Neural cell (in vitro differentiated cells): ENCODE measurements at regions not wholly inside any gene's neighbourhood (a gene's known extent, or its start where the extent isn't known, plus 50 kb on each side); places are given as distances from the start of the nearest gene placed in this dataset.

Experiments
- H2AFZ ChIP-seq: fragments of 200-600, 300-800 bp; sonication (generic), shearing (Covaris generic); 2 replicates; pipeline ENCODE4 v1.6.0; 2014; ENCODE audit warnings: low read depth, mild to moderate bottlenecking, antibody characterized with exemption, low read length, moderate library complexity
- H3F3A ChIP-seq: fragments of 200-600 bp; shearing (Covaris generic); 2 replicates; pipeline ENCODE4 v1.6.1; 2016; ENCODE audit warnings: mild to moderate bottlenecking, moderate library complexity, mixed read lengths, antibody characterized with exemption, low read length; ENCODE audit not compliant: insufficient read depth, poor library complexity, severe bottlenecking
- H3K27ac ChIP-seq: fragments of 200-600, 300-800 bp; sonication (generic), shearing (Covaris generic); 2 replicates; pipeline ENCODE4 v1.5.1; 2014; ENCODE audit warnings: mild to moderate bottlenecking, low read length, moderate library complexity
- H3K27me3 ChIP-seq: fragments of 300-800, 200-600 bp; sonication (generic), shearing (Covaris generic); 2 replicates; pipeline ENCODE4 v1.6.0; 2014; ENCODE audit warnings: mild to moderate bottlenecking, low read depth, low read length, moderate library complexity; ENCODE audit not compliant: insufficient read depth
- H3K36me3 ChIP-seq: fragments of 300-800, 200-600 bp; sonication (generic), shearing (Covaris generic); 2 replicates; pipeline ENCODE4 v1.5.1; 2014; ENCODE audit warnings: mild to moderate bottlenecking, antibody characterized with exemption, low read length, moderate library complexity; ENCODE audit not compliant: insufficient read depth
- H3K4me2 ChIP-seq: fragments of 300-800, 200-600 bp; sonication (generic), shearing (Covaris generic); 2 replicates; pipeline ENCODE4 v1.6.0; 2014; ENCODE audit warnings: mild to moderate bottlenecking, low read length
- H3K4me3 ChIP-seq: fragments of 300-800, 200-600 bp; sonication (generic), shearing (Covaris generic); 2 replicates; pipeline ENCODE4 v1.5.1; 2014; ENCODE audit warnings: mild to moderate bottlenecking, low read length, moderate library complexity
- H3K79me2 ChIP-seq: fragments of 200-600 bp; shearing (Covaris generic); replicated peaks from 2 replicates; pipeline ENCODE4 v1.6.0; 2014; ENCODE audit warnings: mild to moderate bottlenecking, low read length, moderate library complexity; ENCODE audit not compliant: insufficient read depth
- H3K9ac ChIP-seq: fragments of 300-800, 200-600 bp; sonication (generic), shearing (Covaris generic); 2 replicates; pipeline ENCODE4 v1.6.1; 2016; ENCODE audit warnings: mild to moderate bottlenecking, low read length, mixed read lengths
- H3K9me2 ChIP-seq: fragments of 200-600 bp; shearing (Covaris generic); 2 replicates; pipeline ENCODE4 v1.6.1; 2016; ENCODE audit warnings: mild to moderate bottlenecking, low read length, mixed read lengths; ENCODE audit not compliant: insufficient read depth
- H3K9me3 ChIP-seq: fragments of 200-600, 300-800 bp; sonication (generic), shearing (Covaris generic); 2 replicates; pipeline ENCODE4 v1.6.1; 2016; ENCODE audit warnings: mild to moderate bottlenecking, mixed run types, low read length, moderate library complexity, mixed read lengths
- H4K20me1 ChIP-seq: fragments of 200-600 bp; shearing (Covaris generic); 2 replicates; pipeline ENCODE4 v1.6.1; 2016; ENCODE audit warnings: mild to moderate bottlenecking, mixed run types; ENCODE audit not compliant: insufficient read depth
- EP300 ChIP-seq: fragments of 450-650 bp; conservative IDR thresholded peaks from 2 replicates; pipeline ENCODE4 v1.6.1; 2014; ENCODE audit warnings: antibody characterized with exemption, mild to moderate bottlenecking, moderate library complexity; ENCODE audit not compliant: poor library complexity, severe bottlenecking
- EZH2 ChIP-seq: fragments of 200-600, 300-800 bp; shearing (Covaris generic), sonication (generic); IDR thresholded peaks from 2 replicates; pipeline ENCODE4 v1.6.1; 2014; ENCODE audit warnings: antibody characterized with exemption, low read length, borderline replicate concordance, mild to moderate bottlenecking; ENCODE audit not compliant: insufficient read depth, poor library complexity, severe bottlenecking
- MXI1 ChIP-seq: fragments of 450-650 bp; conservative IDR thresholded peaks from 2 replicates; pipeline ENCODE4 v1.6.1; 2014; ENCODE audit warnings: antibody characterized with exemption, mild to moderate bottlenecking; ENCODE audit not compliant: poor library complexity, severe bottlenecking
- POLR2AphosphoS5 ChIP-seq: IDR thresholded peaks from 2 replicates; pipeline ENCODE4 v1.6.1; 2012
- RAD21 ChIP-seq: fragments of 450-650 bp; conservative IDR thresholded peaks from 2 replicates; pipeline ENCODE4 v1.6.1; 2014; ENCODE audit warnings: antibody characterized with exemption, mild to moderate bottlenecking, moderate library complexity
- SMC3 ChIP-seq: fragments of 450-650 bp; conservative IDR thresholded peaks from 2 replicates; pipeline ENCODE4 v1.6.1; 2014; ENCODE audit warnings: antibody characterized with exemption, mild to moderate bottlenecking, moderate library complexity; ENCODE audit not compliant: poor library complexity
- TAF1 ChIP-seq: IDR thresholded peaks from 2 replicates; pipeline ENCODE4 v1.6.1; 2012; ENCODE audit warnings: low read depth
- TF ChIP-seq, protein P1 (sequence below): IDR thresholded peaks from 2 replicates; pipeline ENCODE4 v1.6.1; 2012; ENCODE audit warnings: borderline replicate concordance
- TF ChIP-seq, protein P2 (sequence below): fragments of 450-650 bp; IDR thresholded peaks from 2 replicates; pipeline ENCODE4 v1.5.1; 2014; ENCODE audit warnings: antibody characterized with exemption, mild to moderate bottlenecking, moderate library complexity; ENCODE audit not compliant: poor library complexity, severe bottlenecking

DNA sequence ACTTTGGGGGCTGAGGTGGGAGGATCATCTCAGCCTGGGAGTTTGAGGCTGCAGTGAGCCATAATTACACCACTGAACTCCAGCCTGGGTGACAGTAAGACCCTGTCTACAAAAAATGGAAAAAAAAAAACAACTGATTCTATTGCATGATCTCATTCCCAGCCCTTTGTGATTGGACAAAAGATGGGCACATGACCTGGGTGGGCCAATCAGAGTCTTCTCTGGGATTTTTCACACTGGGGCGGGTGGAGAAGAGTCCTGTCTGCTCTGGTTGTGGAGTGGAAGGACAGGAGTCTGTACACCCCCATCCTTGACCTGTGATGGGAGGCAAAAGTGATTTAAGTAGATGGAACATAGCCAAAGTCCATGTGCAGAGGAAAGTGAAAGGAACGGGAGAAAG, 170.5 kb downstream of the UQCRFS1 start:
- H3K4me3 ChIP-seq = no peak overlapping the region
- no peaks in the 10 kb centered on the region for H4K20me1 ChIP-seq
- H3K27me3 ChIP-seq = no peaks in the 10 kb centered on the region
- H3F3A ChIP-seq = no peaks in the 10 kb centered on the region
- no peaks in the 10 kb centered on the region for H3K79me2 ChIP-seq
- H3K27ac ChIP-seq = no peak overlapping the region
- no peak overlapping the region for H3K4me2 ChIP-seq
- no peak overlapping the region for H3K9ac ChIP-seq
- no peaks in the 10 kb centered on the region for H3K9me3 ChIP-seq
- TF ChIP-seq RAD21 = no peak
- no peak for TF ChIP-seq POLR2AphosphoS5
- no peak for TF ChIP-seq TAF1
- TF ChIP-seq SMC3 = no peak
- no peak for TF ChIP-seq EZH2
- TF ChIP-seq, protein P1, sequence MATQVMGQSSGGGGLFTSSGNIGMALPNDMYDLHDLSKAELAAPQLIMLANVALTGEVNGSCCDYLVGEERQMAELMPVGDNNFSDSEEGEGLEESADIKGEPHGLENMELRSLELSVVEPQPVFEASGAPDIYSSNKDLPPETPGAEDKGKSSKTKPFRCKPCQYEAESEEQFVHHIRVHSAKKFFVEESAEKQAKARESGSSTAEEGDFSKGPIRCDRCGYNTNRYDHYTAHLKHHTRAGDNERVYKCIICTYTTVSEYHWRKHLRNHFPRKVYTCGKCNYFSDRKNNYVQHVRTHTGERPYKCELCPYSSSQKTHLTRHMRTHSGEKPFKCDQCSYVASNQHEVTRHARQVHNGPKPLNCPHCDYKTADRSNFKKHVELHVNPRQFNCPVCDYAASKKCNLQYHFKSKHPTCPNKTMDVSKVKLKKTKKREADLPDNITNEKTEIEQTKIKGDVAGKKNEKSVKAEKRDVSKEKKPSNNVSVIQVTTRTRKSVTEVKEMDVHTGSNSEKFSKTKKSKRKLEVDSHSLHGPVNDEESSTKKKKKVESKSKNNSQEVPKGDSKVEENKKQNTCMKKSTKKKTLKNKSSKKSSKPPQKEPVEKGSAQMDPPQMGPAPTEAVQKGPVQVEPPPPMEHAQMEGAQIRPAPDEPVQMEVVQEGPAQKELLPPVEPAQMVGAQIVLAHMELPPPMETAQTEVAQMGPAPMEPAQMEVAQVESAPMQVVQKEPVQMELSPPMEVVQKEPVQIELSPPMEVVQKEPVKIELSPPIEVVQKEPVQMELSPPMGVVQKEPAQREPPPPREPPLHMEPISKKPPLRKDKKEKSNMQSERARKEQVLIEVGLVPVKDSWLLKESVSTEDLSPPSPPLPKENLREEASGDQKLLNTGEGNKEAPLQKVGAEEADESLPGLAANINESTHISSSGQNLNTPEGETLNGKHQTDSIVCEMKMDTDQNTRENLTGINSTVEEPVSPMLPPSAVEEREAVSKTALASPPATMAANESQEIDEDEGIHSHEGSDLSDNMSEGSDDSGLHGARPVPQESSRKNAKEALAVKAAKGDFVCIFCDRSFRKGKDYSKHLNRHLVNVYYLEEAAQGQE = no peak
- no peak for TF ChIP-seq MXI1
- no peak for TF ChIP-seq EP300
- TF ChIP-seq, protein P2, sequence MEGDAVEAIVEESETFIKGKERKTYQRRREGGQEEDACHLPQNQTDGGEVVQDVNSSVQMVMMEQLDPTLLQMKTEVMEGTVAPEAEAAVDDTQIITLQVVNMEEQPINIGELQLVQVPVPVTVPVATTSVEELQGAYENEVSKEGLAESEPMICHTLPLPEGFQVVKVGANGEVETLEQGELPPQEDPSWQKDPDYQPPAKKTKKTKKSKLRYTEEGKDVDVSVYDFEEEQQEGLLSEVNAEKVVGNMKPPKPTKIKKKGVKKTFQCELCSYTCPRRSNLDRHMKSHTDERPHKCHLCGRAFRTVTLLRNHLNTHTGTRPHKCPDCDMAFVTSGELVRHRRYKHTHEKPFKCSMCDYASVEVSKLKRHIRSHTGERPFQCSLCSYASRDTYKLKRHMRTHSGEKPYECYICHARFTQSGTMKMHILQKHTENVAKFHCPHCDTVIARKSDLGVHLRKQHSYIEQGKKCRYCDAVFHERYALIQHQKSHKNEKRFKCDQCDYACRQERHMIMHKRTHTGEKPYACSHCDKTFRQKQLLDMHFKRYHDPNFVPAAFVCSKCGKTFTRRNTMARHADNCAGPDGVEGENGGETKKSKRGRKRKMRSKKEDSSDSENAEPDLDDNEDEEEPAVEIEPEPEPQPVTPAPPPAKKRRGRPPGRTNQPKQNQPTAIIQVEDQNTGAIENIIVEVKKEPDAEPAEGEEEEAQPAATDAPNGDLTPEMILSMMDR = no peak
- no peaks in the 10 kb centered on the region for H3K36me3 ChIP-seq
- no peaks in the 10 kb centered on the region for H3K9me2 ChIP-seq
- H2AFZ ChIP-seq = no peak overlapping the region

DNA sequence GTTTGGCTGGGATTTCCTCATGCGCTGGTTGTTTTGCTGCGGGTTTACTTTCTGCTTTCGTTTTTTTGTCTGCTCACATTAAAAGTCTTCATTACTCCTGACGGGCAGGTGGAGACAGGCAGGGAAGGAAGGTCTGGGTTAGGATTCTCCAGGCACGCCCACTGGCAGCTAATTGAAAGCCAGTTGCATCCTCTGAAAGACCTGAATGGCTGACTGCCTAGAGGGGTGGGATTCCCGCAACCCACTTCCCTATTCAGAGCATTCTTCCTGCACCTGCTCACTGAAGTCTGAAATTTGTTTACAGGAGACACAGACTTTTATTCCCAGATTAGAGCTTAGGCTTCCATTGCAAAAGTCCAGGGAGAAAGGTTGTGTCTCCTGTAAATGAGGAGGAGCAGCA, 172.0 kb downstream of the UQCRFS1 start:
- Histone ChIP-seq H3K4me2 (no peak overlapping the region), H3K36me3 (no peaks in the 10 kb centered on the region), H3K27me3 (no peaks in the 10 kb centered on the region), H3K79me2 (no peaks in the 10 kb centered on the region), H2AFZ (no peak overlapping the region), H4K20me1 (no peaks in the 10 kb centered on the region), H3K4me3 (no peak overlapping the region), H3K27ac (no peak overlapping the region), H3K9me3 (no peaks in the 10 kb centered on the region), H3F3A (no peaks in the 10 kb centered on the region), H3K9me2 (no peaks in the 10 kb centered on the region), H3K9ac (no peak overlapping the region)
- TF ChIP-seq TAF1 (no peak), EP300 (no peak), SMC3 (no peak), POLR2AphosphoS5 (no peak), MXI1 (no peak), RAD21 (no peak)
- TF ChIP-seq, protein P1 = no peak
- TF ChIP-seq, protein P2 = no peak
